ENCODE measurements at regions not wholly inside any gene's neighbourhood (a gene's known extent, or its start where the extent isn't known, plus 50 kb on each side); places are given as distances from the start of the nearest gene placed in this dataset.

GRCh38 chr3:27596921-27597320 lies 112.7 kb upstream of the SLC4A7 start:
- TF ChIP-seq CTCF (conservative IDR thresholded peaks at IDR 0.05), result no peak
- no peak overlapping the region for H3K27ac ChIP-seq

GRCh38 chr3:27596334-27596841 lies 112.2 kb upstream of the SLC4A7 start:
- no peak overlapping the region for H3K27ac ChIP-seq

GRCh38 chr3:27594096-27594690 lies 110.0 kb upstream of the SLC4A7 start:
- no peak overlapping the region for H3K27ac ChIP-seq
- no peak for TF ChIP-seq CTCF (conservative IDR thresholded peaks at IDR 0.05)

More at GRCh38 chr3:27596334-27596841, 112.2 kb upstream of the SLC4A7 start:
- no peak for TF ChIP-seq CTCF (conservative IDR thresholded peaks at IDR 0.05)

- TF ChIP-seq CTCF (conservative IDR thresholded peaks at IDR 0.05), result no peak
- no peak overlapping the region for H3K27ac ChIP-seq
Observed at GRCh38 chr3:27593173-27593572, 109.0 kb upstream of the SLC4A7 start.

GRCh38 chr3:27591312-27592210 lies 107.4 kb upstream of the SLC4A7 start:
- no peak for TF ChIP-seq CTCF (conservative IDR thresholded peaks at IDR 0.05)
- H3K27ac ChIP-seq, result no peak overlapping the region

GRCh38 chr3:27590437-27591298 lies 106.5 kb upstream of the SLC4A7 start:
- H3K27ac ChIP-seq, result peak overlapping the region; percentile 10; the same call in 1 of the 2 replicates
- TF ChIP-seq CTCF (conservative IDR thresholded peaks at IDR 0.05), result no peak

GRCh38 chr3:27589795-27590194 lies 105.6 kb upstream of the SLC4A7 start:
- no peak for TF ChIP-seq CTCF (conservative IDR thresholded peaks at IDR 0.05)
- no peak overlapping the region for H3K27ac ChIP-seq

All from VCaP (cell line).